GM18907 (cell line): ENCODE measurements at regions not wholly inside any gene's neighbourhood (a gene's known extent, or its start where the extent isn't known, plus 50 kb on each side); places are given as distances from the start of the nearest gene placed in this dataset.

Source experiments
- ATAC-seq: cut with Tn5 transposase; IDR thresholded peaks from one replicate; pipeline ENCODE4 v1.9.1; 2021; ENCODE audit warnings: mild to moderate bottlenecking, moderate library complexity; ENCODE audit not compliant: unreplicated experiment

DNA sequence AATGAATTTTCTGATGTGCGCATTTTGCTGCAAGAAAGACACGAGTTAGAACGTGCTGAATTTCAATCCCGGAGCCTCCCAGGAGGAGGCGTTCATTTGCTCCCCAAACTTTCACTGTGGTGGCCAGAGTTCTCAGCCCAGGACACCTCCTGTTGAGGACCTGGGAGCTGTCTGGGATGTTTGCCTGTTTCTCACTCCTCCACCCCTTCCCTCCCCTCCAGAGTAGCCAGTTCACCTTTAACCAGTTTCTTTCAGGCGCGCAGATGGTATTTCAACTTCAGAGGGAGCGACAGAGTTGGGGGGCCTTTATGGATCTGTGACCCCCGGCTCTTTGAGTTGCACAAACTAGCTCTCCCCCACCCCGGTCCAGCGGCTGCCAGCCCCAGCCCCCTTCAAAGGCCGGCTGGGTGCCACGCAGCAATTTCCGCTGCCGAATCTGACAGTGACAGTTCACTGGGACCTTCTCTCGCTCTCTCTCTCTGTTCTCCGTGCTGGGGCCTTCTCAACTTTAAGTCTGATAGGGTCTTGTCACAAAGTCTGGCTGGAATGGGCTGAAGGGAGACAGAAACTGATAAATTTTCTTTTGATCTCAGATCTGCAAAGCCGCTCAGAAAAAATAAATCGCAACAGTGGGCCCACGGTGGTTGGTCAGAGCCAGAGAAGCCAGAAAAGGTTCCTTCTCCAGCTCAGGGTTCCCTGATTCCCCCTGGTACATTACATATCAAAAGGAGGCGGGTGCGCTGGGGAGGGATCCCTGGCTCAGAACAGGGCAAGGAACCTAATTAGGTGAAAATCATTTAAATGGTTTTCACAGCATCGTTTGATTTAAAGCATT lies 100.0 kb upstream of the STX18 start:
- no peak for ATAC-seq

DNA sequence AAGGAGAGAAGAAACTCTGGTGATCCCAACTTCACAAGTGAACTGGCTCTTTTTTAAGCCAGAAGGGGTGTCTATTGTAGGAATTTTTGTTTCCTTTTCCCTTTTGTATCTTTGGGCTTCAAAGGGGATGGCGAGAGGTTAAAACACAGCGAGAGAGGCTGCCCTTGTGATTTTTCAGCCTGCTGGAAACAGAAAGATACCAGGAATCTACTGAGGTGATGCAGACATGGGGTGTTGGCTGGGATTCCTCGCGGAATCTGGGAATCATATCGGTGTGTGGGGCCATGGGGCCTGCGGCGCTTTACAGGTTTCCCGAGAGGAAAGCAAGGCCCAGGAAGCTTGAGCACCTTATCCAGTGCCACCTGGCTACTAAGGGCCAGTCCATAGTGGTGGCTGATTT lies 99.4 kb upstream of the STX18 start:
- no peak for ATAC-seq

DNA sequence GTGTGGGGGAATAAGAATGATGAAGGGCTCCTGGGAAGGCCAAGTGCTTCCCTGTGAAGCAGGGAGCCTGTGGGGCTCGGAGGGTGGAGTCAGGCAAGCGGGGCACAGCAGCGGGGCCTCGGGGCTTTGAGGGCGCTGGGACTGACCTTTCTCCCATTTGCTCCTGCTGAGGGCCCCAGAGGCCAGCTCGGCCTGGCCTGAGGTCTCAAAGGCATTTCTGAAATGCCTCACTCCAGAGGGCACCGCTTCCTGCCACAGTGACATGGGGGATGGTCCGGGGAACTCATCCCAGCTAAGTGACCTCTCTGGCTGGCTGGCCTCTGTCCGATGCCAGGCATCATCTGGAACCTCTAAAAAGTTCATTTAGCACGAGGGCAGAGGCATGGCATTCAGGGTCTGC lies 98.8 kb upstream of the STX18 start:
- no peak for ATAC-seq

DNA sequence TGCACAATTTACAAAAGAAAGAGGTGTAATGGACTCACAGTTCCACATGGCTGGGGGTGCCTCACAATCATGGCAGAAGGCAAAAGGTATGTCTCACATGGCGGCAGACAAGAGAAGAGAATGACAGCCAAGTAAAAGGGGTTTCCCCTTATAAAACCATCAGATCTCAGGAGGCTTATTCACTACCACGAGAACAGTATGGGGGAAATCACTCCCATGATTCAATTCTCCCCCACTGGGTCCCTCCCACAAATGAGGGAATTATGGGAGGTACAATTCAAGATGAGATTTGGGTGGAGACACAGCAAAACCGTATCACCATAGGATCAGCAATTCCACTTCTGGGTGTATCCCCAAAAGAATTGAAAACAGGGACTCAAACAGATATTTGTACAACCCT lies 97.5 kb upstream of the STX18 start:
- no peak for ATAC-seq

DNA sequence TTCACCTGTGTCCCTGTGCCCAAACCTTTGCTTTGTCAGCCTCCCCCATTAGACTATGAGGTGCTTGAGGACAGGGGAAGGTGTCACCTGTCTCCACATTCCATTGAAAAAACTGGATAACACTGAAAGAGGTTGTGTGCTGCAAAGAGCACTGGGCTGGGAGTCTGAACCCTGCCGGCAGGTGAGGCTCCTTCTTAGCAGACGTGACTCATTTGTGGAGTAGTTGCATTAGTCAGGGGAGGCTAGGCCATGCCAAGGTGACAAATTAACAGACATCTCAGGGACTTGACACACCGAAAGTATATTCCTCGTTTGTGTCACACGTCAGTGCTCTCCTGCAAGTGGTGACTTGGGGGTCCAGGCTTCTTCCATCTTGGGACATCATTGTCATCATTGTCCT lies 95.9 kb upstream of the STX18 start:
- ATAC-seq: peak; percentile 65

DNA sequence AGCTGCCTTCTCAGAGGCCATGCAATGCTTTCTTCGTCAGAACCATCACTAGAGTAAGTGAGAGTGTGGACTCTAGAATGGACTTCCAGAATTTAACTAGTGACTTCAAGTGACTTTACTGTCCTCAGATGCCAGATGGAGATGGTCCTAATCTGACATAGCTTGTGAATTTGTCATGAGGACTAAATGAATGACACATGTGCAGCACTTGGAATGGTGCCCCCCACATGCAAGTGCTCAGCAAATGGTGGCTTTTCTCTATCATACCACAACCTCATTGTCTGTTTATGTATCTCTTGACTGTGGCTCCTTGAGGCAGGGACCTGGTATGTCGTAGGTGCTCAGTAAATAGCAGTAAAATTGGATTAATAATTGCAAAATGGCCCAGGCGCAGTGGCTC lies 91.6 kb upstream of the STX18 start:
- no peak for ATAC-seq

DNA sequence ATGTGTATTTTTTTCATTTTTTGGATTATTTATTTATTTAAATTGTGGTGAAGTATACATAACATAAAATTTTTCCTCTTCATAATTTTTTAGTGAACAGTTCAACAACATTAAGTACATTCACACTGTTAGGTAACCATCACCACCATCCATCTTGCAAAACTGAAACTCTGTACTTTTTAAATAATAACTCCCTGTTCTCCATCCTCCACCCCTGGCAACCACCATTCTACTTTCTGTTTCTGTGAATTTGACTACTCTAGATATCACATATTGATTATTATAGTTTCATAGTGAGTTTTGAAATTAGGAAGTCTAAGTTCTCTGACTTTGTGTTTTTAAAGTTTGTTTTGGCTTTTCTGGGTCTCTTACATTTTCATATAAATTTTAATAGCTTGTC lies 89.3 kb upstream of the STX18 start:
- ATAC-seq: peak; percentile 80

DNA sequence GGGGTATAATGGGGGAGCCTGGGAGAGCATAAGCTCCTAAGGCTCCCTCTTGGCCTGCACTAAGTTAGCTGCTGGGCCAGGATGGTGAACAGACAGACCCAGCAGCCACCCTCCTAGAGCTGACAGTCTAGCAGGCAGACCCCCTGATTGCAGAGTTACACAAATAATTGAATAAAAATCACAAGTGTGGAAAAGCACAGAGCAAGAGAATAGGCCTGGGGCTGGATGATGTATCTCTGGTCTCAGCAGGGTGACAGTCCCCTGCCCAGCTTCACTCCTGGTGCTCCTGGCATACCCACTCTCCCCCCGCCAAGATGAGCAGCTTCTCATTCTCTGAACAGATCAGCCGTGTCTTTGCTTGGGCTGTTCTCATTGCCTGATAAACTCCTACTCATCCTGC lies 86.1 kb upstream of the STX18 start:
- no peak for ATAC-seq

DNA sequence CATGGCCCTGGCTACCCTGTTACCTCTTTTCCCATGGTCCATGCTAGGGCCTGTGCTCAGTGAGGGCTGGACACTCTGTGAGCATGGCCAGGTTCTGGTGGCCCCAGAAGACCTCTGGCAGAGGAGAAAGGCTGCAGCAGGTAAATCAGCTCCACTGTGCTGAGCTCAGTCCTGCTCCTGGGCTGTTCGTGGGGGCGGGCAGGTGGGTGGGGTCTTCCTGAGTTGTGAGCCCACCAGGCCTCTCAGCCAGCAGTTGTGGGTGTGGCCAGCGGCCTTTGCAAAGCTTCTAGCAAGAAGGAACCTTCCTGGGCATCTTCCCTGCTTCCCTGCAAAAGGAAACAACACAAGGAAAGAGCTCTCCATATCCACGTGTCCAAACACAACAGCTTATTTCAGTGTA lies 85.3 kb upstream of the STX18 start:
- ATAC-seq: no peak

DNA sequence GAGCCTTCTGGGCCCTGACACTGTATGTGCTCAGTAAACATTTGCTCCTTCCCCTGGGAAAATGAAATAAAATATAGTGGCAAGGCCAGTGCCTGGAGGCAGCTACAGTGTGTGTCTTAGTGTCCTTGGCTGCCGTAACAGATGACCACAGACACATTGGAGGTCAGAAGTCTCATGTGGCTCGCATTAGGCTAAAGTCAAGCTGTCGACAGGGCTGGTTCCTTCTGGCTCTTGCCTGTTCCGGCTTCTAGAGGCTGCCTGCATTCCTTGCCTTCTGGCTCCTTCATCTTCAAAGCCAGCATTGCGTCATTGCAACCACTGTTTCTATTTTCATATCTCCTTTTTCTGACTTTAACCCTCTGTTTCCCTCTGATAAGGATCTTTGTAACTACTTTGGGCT lies 83.6 kb upstream of the STX18 start:
- no peak for ATAC-seq

DNA sequence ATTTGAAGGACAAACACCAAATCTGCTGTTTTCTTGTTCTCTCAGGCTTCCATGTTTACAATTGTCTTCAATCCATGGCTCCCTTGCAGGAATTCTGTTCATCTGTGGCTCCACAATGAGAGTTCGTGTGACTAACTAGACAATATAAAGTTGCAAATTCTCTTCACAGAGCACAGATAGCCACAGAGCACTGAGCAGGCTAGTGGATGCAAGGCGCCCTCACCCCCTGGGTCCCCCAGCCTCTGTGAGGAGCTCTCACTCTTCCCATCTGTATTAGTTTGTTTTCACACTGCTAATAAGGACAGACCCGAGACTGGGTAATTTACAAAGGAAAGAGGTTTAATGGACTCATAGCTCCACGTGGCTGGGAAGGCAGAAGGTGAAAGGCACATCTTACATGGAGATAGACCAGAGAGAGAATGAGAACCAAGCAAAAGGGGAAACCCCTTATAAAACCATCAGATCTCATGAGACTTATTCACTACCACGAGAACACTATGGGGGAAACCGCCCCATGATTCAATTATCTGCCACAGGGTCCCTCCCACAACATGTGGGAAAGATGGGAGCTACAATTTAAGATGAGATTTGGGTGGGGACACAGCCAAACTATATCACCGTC lies 82.5 kb upstream of the STX18 start:
- ATAC-seq: no peak

DNA sequence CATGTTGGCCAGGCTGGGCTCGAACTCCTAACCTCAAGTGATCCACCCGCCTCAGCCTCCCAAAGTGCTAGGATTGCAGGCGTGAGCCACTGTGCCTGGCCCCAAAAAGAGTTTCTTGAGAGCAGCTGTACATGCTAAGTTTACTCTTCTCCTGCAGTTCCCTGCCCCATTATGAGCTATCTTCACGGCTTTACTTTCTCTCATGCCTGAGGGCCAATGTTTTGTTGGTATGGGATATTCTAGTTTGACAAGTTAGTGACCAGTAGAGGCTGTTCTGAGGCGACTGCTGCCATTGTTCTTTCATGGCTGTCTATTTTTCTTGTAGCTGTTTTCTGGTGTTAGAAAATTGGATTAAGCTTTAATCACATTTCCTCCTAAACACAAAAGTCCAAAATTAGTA lies 78.0 kb upstream of the STX18 start:
- ATAC-seq: no peak

DNA sequence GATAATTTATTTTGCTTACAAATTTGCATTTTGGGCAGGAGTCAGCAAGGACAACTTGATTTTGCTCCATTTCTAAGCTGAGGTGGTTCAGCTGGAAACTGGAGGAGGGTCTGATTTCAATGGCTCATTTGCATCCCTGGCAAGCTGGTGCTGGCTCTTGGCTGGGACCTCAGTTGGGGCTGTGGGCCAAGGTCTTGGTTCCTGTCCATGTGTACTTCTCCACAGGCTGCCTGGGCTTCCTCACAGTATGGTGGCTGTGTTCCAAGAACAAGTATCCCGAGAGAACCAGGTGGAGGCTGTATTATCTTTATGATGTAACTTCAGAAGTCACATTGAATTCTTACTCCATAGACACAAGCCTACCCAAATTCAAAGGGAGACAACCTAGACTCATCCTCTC lies 77.0 kb upstream of the STX18 start:
- no peak for ATAC-seq

DNA sequence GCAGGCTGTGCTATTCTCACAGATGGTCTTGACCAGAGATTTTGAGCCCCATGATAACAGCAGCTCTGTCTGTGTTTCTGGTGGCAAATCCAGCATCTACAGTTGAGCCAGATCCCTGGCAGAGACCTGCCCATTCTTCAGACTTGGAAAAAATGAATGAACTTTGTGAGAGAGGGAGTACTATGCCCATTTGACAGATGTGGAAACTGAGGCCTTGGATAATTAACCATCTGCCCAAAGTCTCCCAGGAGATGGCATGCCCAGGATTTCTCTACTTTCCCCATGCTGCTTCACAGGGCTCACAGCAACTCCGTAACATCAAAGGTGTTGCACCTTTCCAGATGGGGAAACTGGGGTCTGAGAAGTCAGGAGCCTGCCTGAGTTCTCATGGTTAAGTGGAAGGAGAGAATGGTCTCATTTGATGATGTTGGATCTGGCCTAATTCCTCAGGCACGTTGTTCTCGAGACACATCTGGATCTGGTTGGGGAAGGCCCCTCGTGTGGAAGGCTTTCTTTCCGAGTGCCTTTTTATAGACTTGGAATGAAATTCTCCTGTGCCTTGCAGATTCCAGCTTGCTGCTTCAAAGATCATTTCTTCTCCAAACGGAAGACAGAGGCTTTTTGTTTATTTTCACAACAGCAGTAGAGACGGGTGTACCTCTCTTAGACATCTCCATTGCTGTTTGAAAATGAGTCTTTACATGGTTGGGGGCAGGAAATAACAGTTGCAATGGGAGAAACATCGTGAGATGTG lies 73.3 kb upstream of the STX18 start:
- no peak for ATAC-seq

DNA sequence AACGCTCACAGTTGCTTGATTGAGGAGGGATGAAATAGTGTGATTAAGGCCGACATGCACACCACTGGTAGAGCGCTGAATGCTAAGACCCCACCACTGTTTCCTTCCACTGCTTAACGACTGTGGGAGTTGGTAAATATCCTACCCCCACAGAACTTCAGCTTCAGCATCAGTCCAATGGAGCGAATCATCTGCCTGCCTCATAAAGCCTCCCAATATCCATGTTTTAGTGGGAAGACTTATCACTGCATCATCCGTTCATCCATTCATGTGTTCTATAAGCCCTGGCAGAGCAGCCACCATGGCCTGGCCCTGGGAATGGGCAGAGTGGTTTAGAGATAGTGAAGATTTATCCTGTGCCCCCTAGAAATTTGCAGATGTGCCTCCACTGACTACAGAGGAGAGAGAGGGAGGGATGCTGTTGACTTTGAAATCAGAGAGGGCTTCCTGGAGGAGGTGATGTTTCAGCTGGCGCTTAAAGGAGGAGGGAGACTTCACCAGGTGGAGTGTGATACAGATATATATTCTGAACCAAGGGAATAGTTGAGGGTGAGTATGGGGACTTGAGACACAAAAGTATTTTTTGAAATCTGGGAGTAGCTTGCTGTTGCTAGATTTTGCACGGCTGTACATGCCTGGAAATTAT lies 71.9 kb upstream of the STX18 start:
- ATAC-seq: no peak

DNA sequence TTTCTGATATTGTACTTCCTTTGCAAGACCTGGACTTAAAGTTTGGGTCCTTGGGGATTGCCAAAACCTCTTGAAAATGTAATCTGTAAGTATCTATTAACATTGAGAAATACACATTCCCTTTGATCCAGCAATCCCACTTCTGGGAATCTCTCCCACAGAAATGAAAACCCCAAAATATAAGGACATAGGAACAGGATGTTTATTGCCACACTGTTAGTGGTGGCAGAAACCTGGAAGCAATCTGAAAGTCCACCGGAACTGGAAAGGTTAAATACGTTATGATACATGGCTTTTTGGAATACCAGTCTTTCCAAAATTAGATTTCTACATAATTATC lies 71.2 kb upstream of the STX18 start:
- no peak for ATAC-seq

DNA sequence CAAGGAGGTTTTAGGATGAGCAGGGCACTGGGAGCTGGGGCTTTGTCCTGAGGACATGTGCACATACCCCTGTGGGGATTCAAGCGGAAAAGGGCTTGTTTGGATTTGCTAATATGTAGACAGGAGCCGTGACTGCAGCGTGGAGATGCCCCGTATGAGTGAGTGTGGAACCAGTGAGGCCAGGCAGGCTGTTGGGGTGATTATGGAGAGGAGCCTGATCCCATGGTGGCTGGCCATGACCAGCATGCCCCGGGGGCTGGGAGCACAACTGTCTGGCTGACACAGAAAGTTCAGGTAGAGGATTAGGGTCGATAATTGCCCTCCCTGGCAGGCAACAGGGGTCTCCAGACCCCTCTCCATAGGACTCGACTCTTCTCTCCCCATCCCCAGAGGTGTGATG lies 68.8 kb upstream of the STX18 start:
- no peak for ATAC-seq

DNA sequence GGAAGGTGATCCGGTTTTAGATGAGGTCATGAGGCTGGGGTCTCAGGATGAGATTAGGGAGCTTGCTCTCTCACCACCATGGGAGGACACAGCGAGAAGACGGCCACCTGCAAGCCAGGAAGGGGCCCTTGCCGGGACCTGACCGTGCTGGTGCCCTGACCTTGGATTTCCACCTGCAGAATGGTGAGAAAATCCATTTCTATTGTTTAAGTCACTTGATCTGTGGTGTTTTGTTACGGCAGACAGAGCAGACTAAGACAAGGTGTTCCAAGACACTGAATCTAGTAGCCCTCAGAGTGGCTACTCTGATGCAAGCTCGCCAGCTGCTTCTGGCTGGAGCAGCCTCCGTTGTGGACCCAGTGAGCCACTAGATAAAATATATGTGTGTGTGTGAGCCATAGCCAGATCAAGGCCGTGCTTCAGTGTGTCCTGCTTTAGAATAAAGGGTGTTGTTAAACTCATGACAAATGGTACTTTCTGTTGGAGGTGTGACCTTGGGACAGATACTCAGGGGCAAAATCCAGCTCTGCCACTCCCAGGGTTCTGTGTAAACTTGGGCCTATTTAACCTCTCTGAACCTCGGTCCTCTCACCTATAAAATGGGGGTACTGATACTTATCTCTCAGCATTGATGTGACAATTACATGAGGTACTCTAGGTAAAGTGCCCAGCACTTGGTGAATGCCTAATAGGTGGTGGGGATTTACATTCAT lies 67.9 kb upstream of the STX18 start:
- ATAC-seq: no peak

DNA sequence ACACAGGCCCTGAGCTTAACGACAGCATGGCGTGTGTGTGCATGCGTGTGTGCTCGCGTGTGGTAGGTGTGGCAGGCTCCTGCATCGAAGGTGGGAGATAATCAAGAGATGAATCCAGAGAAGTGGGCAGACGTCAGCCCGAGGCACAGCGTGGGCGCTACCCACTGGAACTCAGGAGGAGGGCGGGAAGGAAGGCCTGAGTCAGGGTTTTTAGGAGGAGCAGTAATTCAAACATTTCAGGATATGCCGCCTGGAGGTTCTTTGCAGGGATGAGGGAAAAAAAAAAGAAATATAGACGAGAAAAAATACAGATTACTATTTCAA lies 66.3 kb upstream of the STX18 start:
- no peak for ATAC-seq

DNA sequence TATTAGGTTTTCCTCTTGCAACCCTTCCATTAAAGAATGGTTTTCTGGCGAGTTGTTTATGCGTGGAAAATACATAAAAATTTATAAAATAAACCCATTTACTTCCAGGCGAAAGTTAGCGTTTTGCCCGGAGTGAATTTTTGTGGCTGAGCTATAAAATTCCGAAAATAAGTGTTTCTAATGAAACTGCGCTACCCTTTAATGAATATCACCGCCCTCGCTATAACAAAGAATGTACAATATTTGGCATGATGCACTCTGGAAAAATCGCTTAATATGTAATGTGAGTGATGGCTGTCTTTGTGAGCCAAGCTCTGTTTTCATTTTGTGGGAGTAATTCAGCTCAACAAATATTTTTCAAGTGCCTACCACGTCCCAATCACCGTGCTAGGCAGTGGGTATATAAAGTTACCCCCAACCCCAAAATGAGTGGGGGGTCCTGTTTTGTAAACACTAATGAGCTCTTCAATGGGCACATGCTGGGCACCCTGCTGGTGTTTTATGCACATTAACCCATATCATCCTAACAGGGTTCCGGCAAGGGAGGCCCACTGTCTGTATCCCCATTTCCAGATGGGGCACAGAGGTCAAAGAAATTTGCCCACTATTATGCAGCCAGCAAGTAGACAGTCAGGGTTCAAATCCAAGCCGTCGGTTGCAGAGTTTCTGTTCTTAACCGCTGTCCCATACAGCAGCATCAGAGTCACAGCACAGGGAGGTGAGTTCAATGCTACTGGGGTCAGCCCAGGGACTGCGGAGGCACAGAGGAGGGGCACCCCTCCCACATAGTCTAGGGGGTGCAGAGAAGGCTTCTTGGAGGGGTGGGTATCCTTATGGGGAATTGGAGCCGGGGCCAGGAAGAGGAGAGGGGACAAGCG lies 65.7 kb upstream of the STX18 start:
- ATAC-seq: no peak
